HG02970 (cell line): ENCODE measurements at regions not wholly inside any gene's neighbourhood (a gene's known extent, or its start where the extent isn't known, plus 50 kb on each side); places are given as distances from the start of the nearest gene placed in this dataset.

Experiments
- ATAC-seq: cut with Tn5 transposase; IDR thresholded peaks from one replicate; pipeline ENCODE4 v1.9.1; 2021; ENCODE audit warnings: mild to moderate bottlenecking, moderate library complexity, moderate number of reproducible peaks; ENCODE audit not compliant: unreplicated experiment, low FRiP score

- no peak for ATAC-seq
Observed at GRCh38 chr4:15260758-15261157, 167.1 kb upstream of the C1QTNF7 start.

GRCh38 chr4:15262396-15262795 lies 165.4 kb upstream of the C1QTNF7 start:
- ATAC-seq = no peak

- no peak for ATAC-seq
Observed at GRCh38 chr4:15270201-15270600, 157.6 kb upstream of the C1QTNF7 start.

GRCh38 chr4:15286041-15286440 lies 141.8 kb upstream of the C1QTNF7 start:
- ATAC-seq = no peak

- ATAC-seq = no peak
Observed at GRCh38 chr4:15291122-15291521, 136.7 kb upstream of the C1QTNF7 start.

- ATAC-seq = no peak
Observed at GRCh38 chr4:15293711-15294110, 134.1 kb upstream of the C1QTNF7 start.

GRCh38 chr4:15294202-15294601 lies 133.6 kb upstream of the C1QTNF7 start:
- ATAC-seq = no peak

- no peak for ATAC-seq
Observed at GRCh38 chr4:15294832-15295231, 133.0 kb upstream of the C1QTNF7 start.

GRCh38 chr4:15295421-15296162 lies 132.2 kb upstream of the C1QTNF7 start:
- no peak for ATAC-seq

GRCh38 chr4:15297344-15297743 lies 130.5 kb upstream of the C1QTNF7 start:
- ATAC-seq = no peak

GRCh38 chr4:15299627-15300026 lies 128.2 kb upstream of the C1QTNF7 start:
- ATAC-seq = no peak

GRCh38 chr4:15303052-15303641 lies 124.7 kb upstream of the C1QTNF7 start:
- no peak for ATAC-seq

GRCh38 chr4:15314974-15315373 lies 112.9 kb upstream of the C1QTNF7 start:
- no peak for ATAC-seq

- ATAC-seq = no peak
Observed at GRCh38 chr4:15317246-15317645, 110.6 kb upstream of the C1QTNF7 start.

GRCh38 chr4:15318621-15319348 lies 109.0 kb upstream of the C1QTNF7 start:
- ATAC-seq = no peak

- no peak for ATAC-seq
Observed at GRCh38 chr4:15320121-15320678, 107.6 kb upstream of the C1QTNF7 start.

GRCh38 chr4:15322006-15322405 lies 105.8 kb upstream of the C1QTNF7 start:
- ATAC-seq = no peak

GRCh38 chr4:15325987-15326386 lies 101.8 kb upstream of the C1QTNF7 start:
- ATAC-seq = no peak

GRCh38 chr4:15327311-15328298 lies 100.2 kb upstream of the C1QTNF7 start:
- ATAC-seq = no peak

- no peak for ATAC-seq
Observed at GRCh38 chr4:15331930-15332329, 95.9 kb upstream of the C1QTNF7 start.
